Glomerular visceral epithelial cell (primary cell): ENCODE measurements at regions not wholly inside any gene's neighbourhood (a gene's known extent, or its start where the extent isn't known, plus 50 kb on each side); places are given as distances from the start of the nearest gene placed in this dataset.

Experiments
- DNase-seq: peaks from one replicate; pipeline ENCODE4 v3.0.0-alpha.2; 2016; ENCODE audit errors: extremely low spot score

DNA sequence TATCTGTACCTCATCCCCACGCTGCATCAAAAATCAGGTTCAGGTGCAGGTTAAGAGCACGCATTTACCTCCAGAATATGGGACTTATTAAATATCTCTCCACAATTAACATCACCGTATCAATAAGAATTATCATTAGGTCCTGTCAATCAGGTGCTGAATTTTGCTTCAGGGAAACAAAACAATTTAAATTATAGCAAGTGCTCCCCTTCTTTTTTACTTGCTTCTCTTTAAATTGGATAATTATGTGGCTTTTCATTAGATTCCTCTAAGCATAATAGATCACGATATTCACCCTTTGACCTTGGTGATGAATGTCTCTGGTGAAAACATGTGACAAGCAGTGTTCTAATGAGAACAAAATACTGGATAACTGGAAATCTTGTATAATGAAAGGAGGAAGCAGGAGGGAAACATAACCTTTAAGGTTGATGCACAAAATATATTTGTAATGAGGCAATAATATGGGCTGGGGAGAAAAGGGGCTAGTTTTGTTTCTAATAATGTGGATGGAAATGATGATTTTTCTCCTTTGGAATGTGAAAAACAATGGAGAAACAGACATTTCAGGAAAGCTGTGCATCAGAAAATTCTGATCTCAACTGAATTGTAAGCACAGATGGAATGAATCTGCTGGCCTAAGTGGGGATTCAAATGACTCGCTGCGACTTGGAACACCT lies 166.9 kb downstream of the SNX10 start:
- no peak for DNase-seq

- DNase-seq, result no peak
Measured at GRCh38 chr7:26459540-26460193, 168.0 kb downstream of the SNX10 start.

DNA sequence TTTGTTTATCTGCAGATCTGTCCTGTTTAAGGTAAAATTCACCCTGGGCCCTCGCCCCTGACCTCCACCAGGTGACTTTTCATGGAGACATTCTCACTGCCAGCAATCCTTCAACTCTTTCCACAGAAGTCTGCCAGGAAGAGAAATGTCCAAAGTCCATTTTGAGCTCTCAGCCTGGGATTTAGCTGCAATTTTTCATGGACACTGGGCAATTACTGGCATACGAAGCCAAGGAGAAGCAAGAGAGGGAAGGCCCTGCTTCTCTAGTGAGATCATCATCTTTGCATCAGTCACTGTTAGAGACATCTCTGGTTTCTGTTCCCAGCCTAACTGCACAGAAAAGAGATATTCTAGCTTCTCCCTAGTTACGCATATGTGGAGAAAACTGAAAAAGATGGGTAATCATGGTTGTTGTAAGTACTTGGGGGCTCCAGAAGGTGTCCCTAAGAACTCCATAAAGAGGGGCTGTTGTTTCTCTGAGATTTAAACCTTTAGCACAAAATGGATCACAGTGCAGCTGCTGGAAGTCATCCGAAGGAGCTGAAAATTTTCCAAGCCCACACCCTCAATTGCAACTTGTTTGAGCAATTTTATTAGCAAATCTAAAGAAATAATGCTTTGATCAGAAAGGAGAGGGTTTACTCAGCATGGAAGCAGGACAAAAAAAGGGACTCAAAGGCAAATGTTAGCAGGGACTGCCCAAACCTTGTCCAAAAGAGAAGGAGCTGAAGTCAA lies 168.9 kb downstream of the SNX10 start:
- no peak for DNase-seq

DNA sequence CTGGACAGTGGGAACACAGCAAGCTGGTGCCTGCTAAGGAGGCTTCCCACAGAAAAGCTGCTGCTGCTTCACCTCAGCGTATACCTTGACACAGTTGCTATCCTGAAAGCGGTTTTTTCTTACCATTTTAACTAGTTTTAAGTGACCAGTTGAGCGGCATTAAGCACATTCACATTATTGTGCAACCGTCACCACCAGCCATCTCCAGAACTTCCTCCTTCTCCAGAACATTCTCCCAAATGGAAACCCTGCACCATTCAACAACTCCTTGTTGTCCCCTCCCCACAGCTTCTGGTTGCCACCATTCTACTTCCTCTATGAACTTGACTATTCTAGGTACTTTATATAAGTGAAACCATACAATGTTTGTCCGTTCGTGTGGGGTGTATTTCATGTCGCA lies 169.9 kb downstream of the SNX10 start:
- no peak for DNase-seq

DNA sequence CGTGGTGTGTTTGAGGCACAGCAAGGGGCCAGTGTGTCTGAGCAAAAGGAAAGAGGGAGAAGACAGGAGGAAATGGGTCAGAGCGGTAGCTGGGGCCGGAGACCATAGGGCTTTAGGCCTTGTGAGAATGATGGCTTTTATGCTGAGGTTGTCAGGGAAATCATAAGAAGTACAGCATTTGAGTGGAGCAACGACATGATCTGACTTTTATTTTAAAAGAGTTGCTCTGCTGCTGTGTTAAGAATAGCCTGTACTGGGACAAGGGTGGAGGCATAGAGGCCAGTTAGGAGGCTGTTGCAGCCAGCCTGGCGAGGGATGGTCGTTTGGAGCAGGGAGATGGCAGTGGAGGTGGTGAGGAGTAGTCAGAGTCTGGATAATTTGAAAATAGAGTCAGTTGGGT lies 174.3 kb downstream of the SNX10 start:
- no peak for DNase-seq

- no peak for DNase-seq
Measured at GRCh38 chr7:26467104-26467503, 175.4 kb downstream of the SNX10 start.

- DNase-seq, result no peak
Measured at GRCh38 chr7:26467541-26467940, 175.9 kb downstream of the SNX10 start.

- DNase-seq, result no peak
Measured at GRCh38 chr7:26468625-26469024, 177.0 kb downstream of the SNX10 start.

GRCh38 chr7:26469188-26469587 lies 177.5 kb downstream of the SNX10 start:
- DNase-seq, result no peak

- DNase-seq, result no peak
Measured at GRCh38 chr7:26470691-26471090, 179.0 kb downstream of the SNX10 start.

DNA sequence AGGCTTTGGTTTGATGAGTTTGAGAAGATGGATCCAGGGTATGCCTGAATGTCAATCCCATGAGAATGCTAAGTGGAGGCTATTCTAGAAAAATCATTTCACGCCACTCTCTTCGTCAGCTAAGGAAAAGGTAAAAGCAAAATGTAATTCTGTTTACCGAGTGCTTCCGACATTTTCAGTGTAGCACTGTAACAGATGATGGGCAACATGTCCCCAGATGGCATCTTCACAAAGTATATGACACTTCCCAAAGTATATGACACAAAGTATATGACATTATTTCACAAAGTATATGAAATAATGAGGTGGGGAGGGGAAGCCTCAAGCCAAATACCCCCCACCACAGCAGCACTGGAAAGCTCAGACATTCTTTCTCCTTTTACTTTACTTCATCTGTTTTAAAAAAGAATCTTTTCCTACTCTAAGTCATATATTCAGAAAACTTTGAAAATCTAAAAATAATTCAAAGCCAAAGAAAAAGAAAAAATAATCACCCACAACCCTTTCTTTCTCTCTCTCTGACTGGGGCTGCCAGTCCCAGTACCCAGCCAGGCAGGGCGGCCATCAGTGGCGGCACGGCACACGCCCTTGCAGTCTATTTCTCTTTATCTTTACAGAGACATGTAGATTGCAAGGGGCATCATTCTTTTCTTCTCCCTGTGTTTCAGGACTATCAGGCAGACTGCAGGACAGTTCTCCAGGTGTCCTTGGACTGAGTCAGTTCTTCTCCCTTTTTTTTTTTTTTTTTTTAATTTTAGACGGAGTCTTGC lies 179.8 kb downstream of the SNX10 start:
- DNase-seq, result no peak

GRCh38 chr7:26472971-26473370 lies 181.3 kb downstream of the SNX10 start:
- no peak for DNase-seq

DNA sequence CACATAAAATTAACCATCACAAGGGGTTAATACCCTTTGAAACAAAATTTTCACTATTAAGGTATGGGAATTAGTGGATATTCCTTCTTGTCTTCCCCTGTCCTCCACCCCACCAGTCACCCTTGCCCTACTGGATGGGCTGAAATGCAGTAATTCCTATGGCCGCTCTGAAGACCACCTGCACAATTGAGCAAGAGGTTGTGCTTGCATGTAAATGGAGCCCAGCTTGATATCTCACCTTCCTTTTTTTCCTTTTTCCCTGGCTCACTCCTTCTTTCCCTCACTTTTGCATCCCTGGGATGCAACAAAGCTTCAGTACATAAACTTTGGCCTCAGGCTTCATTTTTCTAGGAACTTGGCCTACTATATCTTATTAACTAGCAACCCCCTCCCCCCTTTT lies 184.6 kb downstream of the SNX10 start:
- DNase-seq, result no peak

GRCh38 chr7:26477381-26477990 lies 185.8 kb downstream of the SNX10 start:
- DNase-seq, result no peak

- no peak for DNase-seq
Measured at GRCh38 chr7:26478550-26478949, 186.9 kb downstream of the SNX10 start.

DNA sequence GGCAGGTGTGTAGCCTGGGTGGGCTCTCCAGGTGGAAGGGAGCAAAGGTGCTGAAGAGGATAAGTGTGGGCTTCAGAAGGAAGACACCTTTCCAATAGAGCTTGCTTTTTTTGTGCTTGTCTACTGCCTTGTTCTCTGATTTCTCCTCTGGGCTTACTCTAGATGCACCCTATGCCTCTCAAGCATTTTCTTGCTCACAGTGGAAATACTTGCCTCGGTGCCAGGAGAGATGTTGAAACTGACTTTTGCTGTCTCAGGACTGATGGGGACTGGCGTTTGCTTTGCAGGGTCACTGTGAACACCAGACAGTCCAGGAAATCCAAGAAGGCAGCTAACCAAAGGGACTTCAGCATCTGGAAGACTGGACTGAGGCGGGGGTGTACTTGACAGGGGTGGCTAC lies 187.9 kb downstream of the SNX10 start:
- DNase-seq, result no peak

GRCh38 chr7:26480156-26480555 lies 188.5 kb downstream of the SNX10 start:
- no peak for DNase-seq

DNA sequence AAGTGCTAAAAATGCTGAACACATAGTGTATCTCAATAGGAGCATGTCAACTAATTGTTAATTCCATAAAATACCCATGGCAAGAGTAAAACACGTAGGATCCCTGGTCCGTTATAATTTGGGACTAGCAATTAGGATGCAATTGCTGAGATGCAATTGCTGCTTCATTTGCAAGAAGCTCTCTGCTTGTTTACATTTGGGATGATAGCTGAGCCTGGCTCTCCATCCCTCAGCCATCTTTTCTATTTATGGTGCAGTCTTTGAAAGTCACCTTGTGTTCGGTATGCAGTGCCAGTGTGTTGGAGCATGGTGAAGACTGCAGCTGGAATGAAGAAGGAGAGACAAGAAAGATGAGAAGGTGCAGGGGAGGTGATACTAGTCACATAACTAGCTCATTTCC lies 191.3 kb downstream of the SNX10 start:
- DNase-seq, result no peak

DNA sequence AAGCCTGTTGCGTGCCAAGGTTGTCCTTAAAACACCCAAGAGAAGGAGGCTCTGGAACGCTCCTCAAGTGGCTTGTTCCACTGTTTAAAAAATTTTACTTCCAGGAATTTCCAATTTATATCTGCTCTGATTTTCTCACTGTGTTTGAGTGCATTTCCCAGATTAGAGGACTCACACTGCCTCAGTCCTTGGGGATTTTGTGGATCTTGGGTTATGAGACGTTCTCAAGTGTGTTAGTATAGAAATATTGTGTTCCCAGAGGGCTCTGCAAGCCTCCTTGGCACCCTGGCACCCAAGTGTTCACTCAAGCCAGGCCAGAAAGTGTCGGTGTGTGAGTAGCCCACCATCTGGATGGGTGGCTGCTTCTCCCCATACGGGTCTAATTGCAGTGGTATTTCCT lies 192.2 kb downstream of the SNX10 start:
- no peak for DNase-seq

DNA sequence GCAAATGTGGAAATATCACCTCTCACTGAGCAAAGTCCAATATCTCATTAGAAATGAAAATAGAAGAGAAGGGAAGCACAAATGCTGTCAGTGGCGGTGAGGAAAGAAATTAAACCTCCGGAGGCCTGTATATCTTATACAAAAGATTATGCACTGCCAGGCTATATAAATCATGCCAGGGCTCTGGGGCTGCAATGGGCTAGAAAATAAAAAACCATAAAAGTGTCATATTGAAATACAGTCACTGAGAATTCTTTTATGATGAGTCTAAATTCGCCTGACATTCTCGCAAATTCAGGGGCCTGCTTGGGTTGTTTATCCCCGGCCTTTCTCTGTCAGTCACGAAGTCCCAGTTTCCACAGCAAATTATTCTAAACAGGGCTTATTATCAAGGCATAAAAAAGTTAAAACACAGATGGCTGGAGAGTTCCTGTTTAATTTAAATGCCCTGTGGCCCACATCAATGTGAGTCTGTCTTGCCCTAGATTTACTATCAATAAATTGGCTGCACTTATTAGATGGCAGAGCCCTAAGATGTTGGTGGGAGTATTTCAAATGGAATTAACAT lies 193.8 kb downstream of the SNX10 start:
- DNase-seq, result no peak

DNA sequence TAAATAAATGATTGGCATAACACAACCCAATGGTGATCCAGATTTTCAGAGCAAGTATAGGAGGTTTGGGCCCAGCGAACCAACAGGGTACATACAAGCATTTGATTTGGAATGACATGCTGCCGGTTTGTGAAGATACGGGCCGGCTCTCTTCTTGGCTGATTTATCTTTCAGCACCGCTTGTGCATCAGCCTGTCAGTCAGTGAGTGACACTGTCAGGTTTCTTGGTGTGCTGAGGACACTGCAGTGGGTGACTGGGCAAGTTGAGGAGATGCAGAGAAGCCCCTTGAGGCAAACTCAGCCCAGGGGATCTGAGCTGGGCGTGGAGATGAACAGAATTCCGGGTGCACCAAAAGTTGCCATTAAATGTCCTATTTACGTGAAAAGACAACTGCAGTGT lies 194.5 kb downstream of the SNX10 start:
- no peak for DNase-seq
